RWPE1 (cell line): ENCODE measurements at regions not wholly inside any gene's neighbourhood (a gene's known extent, or its start where the extent isn't known, plus 50 kb on each side); places are given as distances from the start of the nearest gene placed in this dataset.

Experiments
- CTCF ChIA-PET: fragments of 350-600 bp; sonication (Branson Sonifier 250); formaldehyde crosslinking; extraction: SDS; loops from one replicate; lab custom pipeline; 2021; lab: Yijun Ruan, JAX
- POLR2A ChIA-PET: fragments of 400-600 bp; formaldehyde crosslinking; extraction: SDS; loops from one replicate; lab custom pipeline; 2020; ENCODE audit warnings: antibody characterized with exemption; ENCODE audit not compliant: low non-redundant PET; lab: Yijun Ruan, JAX
- DNase-seq: peaks from one replicate; pipeline ENCODE4 v3.0.0; 2012; ENCODE audit warnings: low spot score
- H3K27ac ChIP-seq: fragments of 450-650 bp; 2 replicates; pipeline ENCODE4 v1.5.1; 2017
- TF ChIP-seq, protein P1 (sequence below): fragments of 450-650 bp; conservative IDR thresholded peaks from 2 replicates; pipeline ENCODE4 v1.5.1; 2017; ENCODE audit warnings: low read depth, mild to moderate bottlenecking

DNA sequence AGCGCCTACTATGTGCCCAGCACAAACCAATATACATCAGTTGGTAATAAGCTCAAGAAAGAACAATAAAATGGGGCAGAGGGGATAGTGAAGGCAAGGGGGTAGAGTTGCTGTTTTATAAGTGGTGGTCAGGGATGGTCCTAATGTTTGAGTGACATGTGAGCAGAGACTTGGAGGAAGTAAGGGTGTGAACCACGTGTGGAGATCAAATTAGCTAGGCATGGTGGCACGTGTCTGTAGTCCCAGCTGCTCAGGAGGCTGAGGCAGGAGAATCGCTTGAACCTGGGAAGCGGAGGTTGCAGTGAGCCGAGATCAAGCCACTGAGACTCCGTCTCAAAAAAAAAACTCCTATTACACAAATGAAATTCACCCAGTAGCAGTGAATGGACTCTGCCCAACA is 56.5 kb downstream of the IRX6 start:
- DNase-seq = no peak
- ChIA-PET CTCF (no interaction called here), POLR2A (no interaction called here)
- H3K27ac ChIP-seq = no peak overlapping the region
- TF ChIP-seq, protein P1, sequence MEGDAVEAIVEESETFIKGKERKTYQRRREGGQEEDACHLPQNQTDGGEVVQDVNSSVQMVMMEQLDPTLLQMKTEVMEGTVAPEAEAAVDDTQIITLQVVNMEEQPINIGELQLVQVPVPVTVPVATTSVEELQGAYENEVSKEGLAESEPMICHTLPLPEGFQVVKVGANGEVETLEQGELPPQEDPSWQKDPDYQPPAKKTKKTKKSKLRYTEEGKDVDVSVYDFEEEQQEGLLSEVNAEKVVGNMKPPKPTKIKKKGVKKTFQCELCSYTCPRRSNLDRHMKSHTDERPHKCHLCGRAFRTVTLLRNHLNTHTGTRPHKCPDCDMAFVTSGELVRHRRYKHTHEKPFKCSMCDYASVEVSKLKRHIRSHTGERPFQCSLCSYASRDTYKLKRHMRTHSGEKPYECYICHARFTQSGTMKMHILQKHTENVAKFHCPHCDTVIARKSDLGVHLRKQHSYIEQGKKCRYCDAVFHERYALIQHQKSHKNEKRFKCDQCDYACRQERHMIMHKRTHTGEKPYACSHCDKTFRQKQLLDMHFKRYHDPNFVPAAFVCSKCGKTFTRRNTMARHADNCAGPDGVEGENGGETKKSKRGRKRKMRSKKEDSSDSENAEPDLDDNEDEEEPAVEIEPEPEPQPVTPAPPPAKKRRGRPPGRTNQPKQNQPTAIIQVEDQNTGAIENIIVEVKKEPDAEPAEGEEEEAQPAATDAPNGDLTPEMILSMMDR = no peak

DNA sequence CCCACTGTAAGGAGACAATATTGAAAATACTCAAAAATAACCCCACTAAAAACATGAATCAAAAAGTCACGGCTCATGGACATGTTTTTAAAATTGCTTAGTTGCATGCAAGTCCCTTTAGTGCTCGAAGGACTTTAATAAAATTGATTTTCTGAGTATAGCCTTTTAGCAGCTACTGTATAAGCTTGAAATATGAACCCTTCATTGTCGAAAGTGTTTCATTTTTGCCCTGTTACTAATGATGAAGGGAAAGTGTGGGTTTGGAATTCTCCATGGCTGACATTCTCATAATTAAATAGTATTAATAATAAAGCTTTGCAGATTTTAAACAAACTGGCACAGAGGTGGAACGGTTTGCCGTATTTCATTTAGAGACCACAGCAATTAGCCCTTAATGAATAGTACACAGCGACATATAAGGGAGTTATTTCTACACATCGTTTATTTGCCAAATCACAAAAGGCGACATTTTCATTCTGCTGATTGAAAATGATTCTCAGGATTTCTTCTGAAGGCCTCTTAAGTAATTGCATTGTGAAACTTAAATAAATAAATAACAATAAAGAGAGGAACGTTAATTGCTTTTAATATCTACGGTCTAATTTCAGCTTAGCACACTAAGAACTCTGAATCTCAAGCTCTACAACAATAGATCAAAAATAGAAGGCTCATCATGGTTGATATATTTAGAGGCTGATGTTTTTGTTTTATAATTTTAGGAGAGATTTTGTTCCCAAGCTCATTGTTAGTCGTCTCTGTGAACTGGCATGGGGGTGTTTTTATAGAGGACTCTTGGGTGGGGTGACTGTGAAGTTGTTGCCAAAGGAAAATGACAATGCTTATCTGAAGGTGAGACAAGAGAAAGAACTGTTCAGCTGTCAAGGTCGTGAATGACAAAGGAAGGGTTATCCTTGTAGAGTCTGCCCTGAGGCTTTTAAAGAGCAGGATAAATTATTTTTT is 60.6 kb downstream of the IRX6 start:
- no peak for DNase-seq
- CTCF ChIA-PET = no interaction called here
- POLR2A ChIA-PET = no interaction called here
- TF ChIP-seq, protein P1 = no peak
- H3K27ac ChIP-seq = no peak overlapping the region

DNA sequence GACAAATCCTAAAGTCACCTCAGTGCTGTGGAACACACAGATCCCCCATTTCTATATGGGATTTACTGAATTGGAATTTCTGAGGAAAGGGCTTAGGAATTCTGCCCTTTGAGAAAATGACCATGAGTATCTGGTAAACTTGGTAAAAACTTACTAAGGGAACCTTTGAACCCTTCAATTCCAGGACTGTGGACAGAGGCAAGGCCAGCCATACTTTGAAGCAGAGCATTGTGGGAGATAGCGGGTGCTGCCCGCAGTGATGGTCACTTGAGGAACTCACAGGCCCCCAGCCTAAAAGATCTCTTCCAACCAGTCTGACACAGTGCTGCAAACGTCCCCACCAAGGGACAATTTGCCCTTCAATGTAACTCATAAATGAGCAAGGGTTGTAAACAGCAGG is 61.4 kb downstream of the IRX6 start:
- TF ChIP-seq, protein P1 = no peak
- ChIA-PET CTCF (no interaction called here), POLR2A (no interaction called here)
- no peak overlapping the region for H3K27ac ChIP-seq
- DNase-seq = no peak

DNA sequence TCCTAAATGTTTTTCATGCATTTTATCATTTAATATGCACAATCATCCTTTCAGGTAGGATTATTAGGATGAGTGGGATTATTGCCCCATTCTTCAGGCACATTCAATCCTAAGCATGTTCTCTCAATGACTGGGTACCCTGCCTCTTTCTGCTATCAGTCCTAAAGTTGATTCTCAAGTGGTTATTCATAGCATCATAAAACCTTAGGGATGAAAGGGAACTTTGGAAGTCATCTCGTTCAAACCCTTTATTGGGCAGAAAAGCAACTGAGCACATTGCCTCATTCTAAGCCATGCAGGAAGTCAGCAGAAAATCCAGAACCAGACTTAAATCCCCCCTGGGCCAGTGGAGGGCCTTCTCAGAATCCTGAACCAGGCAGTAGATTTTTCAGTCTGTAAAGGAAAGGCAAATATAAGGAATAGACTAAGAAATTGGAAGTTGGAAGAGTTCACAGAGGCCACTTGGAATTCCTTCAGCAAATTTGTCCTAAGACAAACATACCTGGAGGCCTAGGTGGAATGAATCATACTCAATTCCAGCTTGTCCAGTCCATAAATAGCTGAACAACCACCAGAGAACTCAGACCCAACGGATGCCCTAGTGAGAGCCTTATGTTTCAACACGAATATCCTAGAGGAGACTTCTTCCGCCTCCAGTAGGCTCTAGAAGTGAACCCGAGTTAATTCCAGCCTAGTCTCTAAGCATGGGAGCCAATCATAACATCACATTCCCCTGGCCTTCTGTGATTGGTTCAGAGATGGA is 62.7 kb downstream of the IRX6 start:
- POLR2A ChIA-PET = no interaction called here
- H3K27ac ChIP-seq = no peak overlapping the region
- TF ChIP-seq, protein P1 = no peak
- peak; percentile 70 for DNase-seq
- CTCF ChIA-PET = no interaction called here

DNA sequence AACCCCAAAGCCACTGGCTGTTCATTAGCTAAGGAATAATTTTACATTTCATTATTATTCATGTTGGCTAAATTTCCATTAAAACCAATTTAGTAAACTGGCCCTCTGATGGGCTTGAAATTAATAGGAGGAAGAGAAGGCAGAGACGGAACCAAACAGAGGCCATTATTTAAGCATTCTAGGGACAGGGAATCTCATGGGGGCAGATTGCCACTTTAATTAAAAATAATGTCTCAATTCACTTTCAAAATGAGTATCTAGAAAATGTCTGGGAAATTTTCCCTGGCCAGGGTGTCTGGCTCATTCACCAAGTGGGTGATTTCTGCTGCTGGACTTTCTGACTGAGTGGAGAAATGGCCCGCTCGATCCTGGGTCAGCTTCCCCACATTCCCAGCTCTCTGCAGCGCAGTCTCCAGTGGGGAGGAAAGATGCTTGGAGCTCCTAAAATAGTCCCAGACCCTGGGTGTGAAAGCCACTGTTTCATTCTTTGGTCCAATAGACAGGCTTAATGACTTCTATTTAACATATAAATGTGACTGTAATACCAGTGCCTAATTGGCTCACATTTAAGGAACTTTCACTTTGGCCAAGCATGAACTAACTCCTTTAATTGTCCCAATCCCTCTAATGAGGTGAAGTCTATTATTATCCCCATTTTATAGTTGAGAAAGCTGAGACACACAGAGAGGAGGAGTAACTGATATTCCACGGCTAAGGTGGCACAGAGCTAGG is 64.3 kb downstream of the IRX6 start:
- TF ChIP-seq, protein P1 = no peak
- ChIA-PET CTCF (interaction anchor here (0.7 kb wide), 1 partner anchor 1873 kb away, joined by 7 read pairs; no protein-coding TSS in a partner anchor), POLR2A (no interaction called here)
- DNase-seq = no peak
- no peak overlapping the region for H3K27ac ChIP-seq
